22Rv1 (cell line): ENCODE measurements at regions not wholly inside any gene's neighbourhood (a gene's known extent, or its start where the extent isn't known, plus 50 kb on each side); places are given as distances from the start of the nearest gene placed in this dataset.

ENCODE experiments used
- CTCF ChIP-seq: fragments of 450-650 bp; IDR thresholded peaks from 2 replicates; pipeline ENCODE4 v1.5.1; 2017; ENCODE audit warnings: mild to moderate bottlenecking
- ZFX ChIP-seq: fragments of 450-650 bp; IDR thresholded peaks from 2 replicates; pipeline ENCODE4 v1.6.1; 2017; ENCODE audit warnings: antibody characterized with exemption, borderline replicate concordance

DNA sequence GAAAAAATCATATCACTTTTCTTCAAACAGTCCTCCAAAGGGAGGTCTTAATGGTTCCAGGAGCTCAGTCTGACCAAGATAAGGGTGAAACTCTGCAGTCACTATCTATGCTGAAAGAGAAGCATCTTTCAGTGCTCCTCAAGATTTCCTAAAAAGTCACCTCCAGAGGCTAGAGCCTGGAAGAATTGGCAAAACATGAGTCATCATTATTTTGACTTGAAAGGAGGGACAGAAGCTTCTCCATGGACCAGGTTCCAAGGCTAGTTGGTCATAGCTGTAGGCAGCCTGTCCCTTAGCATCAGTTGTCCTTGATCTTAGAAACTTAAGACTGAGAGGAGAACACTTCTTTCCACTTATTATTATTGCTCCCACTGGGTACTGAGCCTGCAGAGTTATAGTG lies 219.0 kb upstream of the ASIC2 start:
- TF ChIP-seq CTCF: no peak
- no peak for TF ChIP-seq ZFX
